CD1c-positive myeloid dendritic cell (primary cell): ENCODE measurements at regions not wholly inside any gene's neighbourhood (a gene's known extent, or its start where the extent isn't known, plus 50 kb on each side); places are given as distances from the start of the nearest gene placed in this dataset.
"Not testable (repeated sequence)": the region's sequence is repeated elsewhere in the genome, so short reads cannot be mapped to it uniquely, and the experiment has no call there.

Experiments
- DNase-seq: peaks from one replicate; pipeline ENCODE4 v3.0.0-alpha.2; 2016; ENCODE audit errors: extremely low spot score

GRCh38 chr2:111316221-111316741 is 195.6 kb downstream of the BCL2L11 start:
- DNase-seq = not testable (repeated sequence)

- not testable (repeated sequence) for DNase-seq
Measured at GRCh38 chr2:111316881-111317549, 196.3 kb downstream of the BCL2L11 start.

DNA sequence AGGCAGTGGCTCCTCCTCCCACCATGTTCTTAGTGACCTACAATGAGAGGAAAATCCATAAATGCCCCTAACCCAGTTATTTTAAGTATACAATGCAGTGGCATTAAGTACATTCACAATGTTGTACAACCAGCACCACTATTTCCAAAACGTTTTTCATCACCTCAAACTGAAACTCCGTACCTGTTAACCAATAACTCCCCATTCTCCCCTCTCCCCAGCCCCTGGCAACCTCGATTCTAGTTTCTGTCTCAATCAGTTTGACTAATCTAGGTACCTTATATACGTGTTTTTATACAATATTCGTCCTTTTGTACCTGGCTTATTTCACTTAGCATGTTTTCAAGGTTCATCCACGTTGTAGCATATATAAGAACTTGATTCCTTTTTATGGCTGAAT is 198.8 kb downstream of the BCL2L11 start:
- DNase-seq = not testable (repeated sequence)

GRCh38 chr2:111320264-111320663 is 199.6 kb downstream of the BCL2L11 start:
- not testable (repeated sequence) for DNase-seq

- not testable (repeated sequence) for DNase-seq
Measured at GRCh38 chr2:111320965-111321364, 200.3 kb downstream of the BCL2L11 start.

GRCh38 chr2:111323384-111323783 is 202.7 kb downstream of the BCL2L11 start:
- DNase-seq = not testable (repeated sequence)

DNA sequence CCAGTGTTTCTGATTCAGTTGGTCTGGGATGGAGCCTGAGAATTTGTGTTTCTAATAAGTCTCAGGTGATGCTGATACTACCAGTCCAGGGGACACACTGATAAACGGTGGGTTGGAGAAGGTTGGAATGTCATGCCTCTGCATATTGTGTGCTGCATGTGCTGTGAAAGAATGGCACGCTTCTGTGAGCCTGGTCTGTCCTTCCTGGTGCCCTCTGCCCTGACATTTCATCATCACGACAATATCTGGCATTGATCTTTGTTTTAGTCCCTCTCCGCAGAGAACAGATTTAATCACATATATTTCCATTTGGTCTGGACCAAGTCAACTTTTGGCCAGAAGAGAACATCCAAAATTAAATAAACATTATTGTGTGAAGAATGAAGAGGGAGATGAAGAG is 207.0 kb downstream of the BCL2L11 start:
- DNase-seq = not testable (repeated sequence)

- DNase-seq = not testable (repeated sequence)
Measured at GRCh38 chr2:111329309-111329708, 208.6 kb downstream of the BCL2L11 start.

GRCh38 chr2:111331099-111331724 is 210.5 kb downstream of the BCL2L11 start:
- not testable (repeated sequence) for DNase-seq

- DNase-seq = not testable (repeated sequence)
Measured at GRCh38 chr2:111335220-111335907, 214.7 kb downstream of the BCL2L11 start.

DNA sequence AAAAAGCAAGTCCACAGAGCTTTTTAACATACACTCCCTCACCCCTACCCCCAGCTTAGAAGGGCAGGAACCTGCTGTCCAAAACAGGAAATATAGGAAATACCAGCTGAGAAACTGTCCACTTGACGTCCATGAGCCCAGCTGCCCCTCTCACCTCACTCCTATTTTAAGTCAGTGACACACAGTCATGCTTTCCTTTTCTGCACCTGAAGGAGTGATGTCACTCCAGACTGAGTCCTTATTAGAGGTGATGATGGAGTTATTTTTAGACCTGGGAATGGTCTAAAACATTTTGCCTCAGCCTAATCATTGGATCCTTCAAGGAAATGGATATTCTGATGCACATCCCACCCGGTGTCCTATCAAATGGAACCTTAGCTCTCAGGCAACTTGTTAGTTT is 217.8 kb downstream of the BCL2L11 start:
- not testable (repeated sequence) for DNase-seq

- DNase-seq = not testable (repeated sequence)
Measured at GRCh38 chr2:111339476-111339875, 218.8 kb downstream of the BCL2L11 start.

GRCh38 chr2:111344590-111344989 is 223.9 kb downstream of the BCL2L11 start:
- DNase-seq = not testable (repeated sequence)

DNA sequence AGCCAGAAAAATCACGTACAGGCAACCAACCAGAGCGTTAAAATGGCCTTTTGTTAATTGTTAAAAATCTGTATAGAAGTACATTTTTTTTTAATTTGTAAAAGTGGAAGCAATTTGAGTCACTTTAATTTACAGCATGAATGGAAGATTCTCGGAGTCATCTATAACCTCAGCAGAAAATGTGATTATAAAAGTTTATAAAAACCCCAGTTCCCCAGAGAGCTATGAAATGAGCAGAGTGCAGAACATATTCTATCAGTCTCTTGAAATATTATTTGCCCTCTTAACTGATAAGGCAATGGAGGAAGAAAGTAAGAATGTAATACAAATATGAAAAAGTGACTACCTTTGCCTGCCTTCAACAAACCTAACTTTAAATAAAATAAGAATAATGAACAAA is 224.7 kb downstream of the BCL2L11 start:
- not testable (repeated sequence) for DNase-seq

GRCh38 chr2:111346018-111346930 is 225.6 kb downstream of the BCL2L11 start:
- not testable (repeated sequence) for DNase-seq

DNA sequence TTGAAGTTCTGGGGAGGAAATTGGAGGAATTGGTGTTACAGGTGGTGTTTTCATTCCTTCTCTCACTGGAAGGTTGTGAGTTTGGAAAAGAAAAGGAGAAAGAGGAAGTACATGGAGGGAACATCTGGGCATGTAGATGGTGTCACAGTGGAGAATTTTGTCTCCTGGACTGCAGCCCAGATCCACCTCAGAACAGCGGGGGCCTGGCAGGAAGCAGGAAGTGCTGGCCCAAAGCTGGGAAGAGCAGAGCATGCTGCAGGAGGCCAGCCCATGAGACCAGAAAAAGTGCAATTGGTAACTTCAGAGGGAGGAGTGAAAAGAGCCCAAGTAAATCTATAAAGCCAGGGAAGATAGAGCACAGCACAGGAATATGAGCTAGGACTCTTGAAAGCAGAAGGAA is 227.0 kb downstream of the BCL2L11 start:
- DNase-seq = not testable (repeated sequence)

GRCh38 chr2:111348316-111348715 is 227.6 kb downstream of the BCL2L11 start:
- DNase-seq = not testable (repeated sequence)

DNA sequence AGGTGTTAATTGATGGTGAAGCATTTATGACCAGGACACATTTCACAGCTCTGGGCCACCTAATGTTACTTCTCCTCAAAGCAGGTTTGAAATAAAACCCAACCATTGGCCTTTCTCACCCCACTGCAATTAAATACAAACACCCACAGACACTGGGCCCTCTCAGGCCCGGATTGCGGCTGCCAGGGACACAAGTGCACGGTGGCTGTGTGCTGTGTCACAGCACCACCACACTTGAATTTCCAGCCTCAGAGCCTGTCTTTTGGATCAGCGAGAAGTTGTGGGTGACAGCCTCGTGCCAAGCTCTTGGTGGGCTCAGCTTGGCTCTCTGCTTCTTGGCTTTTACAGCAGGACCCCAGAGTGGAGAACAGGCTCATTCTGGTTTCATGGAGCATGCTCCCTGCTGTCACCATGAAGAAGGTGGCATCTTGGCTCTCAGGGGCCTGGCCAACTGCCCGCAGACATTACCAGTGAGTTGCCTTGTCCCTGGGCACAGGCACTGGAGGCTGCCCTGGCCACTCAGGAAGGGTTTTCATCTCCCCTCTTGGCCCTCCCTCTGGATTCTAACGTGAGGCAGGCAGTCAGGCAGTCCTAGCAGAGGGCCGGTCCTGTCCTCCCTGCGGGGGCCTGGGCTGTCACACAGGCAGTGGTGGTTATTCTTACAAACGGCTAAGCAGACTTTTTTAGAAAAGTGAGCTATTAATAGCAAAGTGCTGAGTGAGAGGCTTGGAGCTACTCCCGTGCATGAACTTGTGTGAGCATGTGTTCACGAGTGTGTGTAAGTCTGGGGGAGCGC is 234.5 kb downstream of the BCL2L11 start:
- DNase-seq = not testable (repeated sequence)

DNA sequence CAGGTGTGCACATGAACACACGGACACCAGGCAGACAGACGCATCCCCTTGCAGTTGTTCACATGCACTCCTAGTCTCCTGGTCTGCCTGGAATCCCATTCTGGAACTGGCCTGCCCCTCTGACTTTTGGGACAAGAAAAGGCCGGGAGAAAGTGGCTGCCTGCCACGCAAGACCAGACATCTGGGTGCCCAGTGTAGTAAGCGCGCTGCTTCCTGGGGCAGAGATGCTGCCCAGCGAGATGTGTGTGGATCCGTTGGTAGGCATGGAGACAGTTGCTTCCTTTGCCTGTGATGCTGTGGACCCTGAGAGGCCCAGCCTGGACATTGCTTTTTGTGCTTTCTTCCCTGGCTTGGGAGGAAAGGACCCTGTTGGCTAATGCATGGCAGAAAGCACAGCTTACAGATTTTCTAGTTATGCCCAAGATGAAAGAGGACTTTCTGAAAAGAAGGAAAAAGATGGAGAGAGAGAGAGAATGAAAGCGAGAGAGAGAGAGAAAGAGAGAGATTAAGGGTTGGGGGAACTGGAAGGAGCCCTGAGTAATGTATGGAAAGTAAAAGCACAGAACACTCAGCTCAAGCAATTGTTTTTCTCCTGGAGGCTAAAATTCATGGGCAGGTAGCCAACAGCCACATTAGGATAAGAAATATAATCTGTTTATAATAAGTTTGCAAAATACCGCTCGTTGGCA is 235.3 kb downstream of the BCL2L11 start:
- DNase-seq = not testable (repeated sequence)

DNA sequence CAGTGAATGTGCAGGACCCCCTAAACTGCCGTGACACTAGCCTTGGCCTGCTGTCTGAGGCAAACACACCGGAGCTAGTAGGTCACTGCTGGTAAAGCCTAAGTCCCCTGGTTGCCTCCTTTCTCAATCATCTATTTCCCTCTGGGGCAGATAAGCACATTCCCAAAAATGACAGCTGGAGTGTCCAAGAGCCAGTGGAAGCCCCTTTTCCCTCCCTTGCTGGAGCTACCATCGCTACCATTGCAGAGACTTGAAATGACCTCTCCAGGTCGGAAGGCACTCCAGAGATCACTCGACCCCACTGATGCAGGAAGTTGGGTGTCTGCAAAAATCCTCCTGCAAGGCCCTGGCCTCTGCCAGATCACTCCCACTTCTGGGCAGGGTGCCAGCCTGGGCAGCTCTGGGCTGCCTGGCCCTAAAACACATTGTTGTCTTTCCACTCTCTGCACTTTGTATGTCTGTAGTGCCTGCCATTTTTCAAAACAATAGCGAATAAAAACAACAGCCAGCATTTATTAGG is 235.9 kb downstream of the BCL2L11 start:
- DNase-seq = not testable (repeated sequence)
